HFF-Myc (cell line): ENCODE measurements at regions not wholly inside any gene's neighbourhood (a gene's known extent, or its start where the extent isn't known, plus 50 kb on each side); places are given as distances from the start of the nearest gene placed in this dataset.
A peak's percentile ranks its signal among the peaks of the same experiment; 100 is the strongest.
"Not testable (repeated sequence)": the region's sequence is repeated elsewhere in the genome, so short reads cannot be mapped to it uniquely, and the experiment has no call there.

Experiments used
- DNase-seq: peaks from one replicate; pipeline ENCODE4 v3.0.0-alpha.2; 2011; ENCODE audit warnings: low read depth; ENCODE audit errors: extremely low read depth
- H3K4me3 ChIP-seq: replicated peaks from 2 replicates; pipeline ENCODE4 v1.5.1; 2011; ENCODE audit warnings: low read depth, mild to moderate bottlenecking, control low read depth, low read length
- CTCF ChIP-seq: IDR thresholded peaks from 2 replicates; pipeline ENCODE4 v1.5.1; 2012; ENCODE audit warnings: mild to moderate bottlenecking, low read depth, low read length, control low read depth; ENCODE audit errors: missing control alignments

DNA sequence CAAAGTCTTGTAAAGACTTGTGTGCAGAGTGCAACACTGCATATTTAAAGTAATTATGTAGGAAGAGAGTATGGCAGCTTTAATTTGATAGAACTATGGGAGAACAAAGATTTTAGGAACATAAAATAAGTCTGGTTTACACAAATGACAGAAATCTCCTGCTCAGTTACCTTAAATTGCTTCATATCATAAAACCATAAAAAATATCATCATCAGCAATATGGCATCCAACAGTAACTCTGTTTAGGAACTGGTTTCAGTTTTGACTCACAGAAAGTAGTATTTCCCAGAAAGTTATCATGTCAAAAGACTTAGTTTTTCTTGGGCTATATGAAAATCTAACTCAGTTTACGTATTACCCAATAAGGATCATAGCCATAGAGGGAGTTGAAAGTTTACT is 292.1 kb upstream of the PMFBP1 start:
- TF ChIP-seq CTCF: no peak
- no peak for DNase-seq
- H3K4me3 ChIP-seq: no peak overlapping the region

- DNase-seq: no peak
- no peak for TF ChIP-seq CTCF
- no peak overlapping the region for H3K4me3 ChIP-seq
Observed at GRCh38 chr16:72458035-72458434, 286.1 kb upstream of the PMFBP1 start.

DNA sequence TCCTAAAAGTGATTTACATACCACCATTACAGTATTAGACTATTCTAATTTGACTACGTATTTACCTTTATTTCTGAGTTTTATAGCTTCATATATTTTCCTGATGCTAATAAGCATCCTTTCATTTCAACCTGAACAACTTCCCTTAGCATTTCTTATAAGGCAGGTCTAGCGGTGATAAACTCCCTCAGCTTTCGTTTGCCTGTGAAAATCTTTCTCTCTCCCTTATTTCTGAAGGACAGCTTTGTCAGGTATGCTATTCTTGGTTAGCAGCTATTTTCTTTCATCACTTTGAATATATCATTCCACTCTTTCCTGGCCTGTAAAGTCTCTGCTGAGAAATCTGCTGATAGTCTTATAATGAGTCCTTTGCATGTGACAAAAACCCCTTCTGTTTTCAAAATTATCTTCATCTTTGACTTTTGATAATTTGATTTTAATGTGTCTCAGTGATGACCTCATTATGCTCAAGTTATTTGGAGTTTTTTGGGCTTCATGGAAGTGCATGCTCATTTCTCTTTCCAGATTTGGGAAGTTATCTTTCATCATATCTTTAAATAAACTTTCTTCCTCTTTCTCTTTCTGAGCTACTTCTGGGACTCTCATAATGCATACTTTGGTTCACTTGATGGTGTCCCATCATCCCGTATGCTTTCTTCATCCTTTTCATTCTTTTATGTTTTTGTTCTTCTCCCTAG is 285.4 kb upstream of the PMFBP1 start:
- no peak overlapping the region for H3K4me3 ChIP-seq
- no peak for DNase-seq
- TF ChIP-seq CTCF: no peak

GRCh38 chr16:72455743-72456659 is 284.0 kb upstream of the PMFBP1 start:
- DNase-seq: no peak
- TF ChIP-seq CTCF: no peak
- no peak overlapping the region for H3K4me3 ChIP-seq

DNA sequence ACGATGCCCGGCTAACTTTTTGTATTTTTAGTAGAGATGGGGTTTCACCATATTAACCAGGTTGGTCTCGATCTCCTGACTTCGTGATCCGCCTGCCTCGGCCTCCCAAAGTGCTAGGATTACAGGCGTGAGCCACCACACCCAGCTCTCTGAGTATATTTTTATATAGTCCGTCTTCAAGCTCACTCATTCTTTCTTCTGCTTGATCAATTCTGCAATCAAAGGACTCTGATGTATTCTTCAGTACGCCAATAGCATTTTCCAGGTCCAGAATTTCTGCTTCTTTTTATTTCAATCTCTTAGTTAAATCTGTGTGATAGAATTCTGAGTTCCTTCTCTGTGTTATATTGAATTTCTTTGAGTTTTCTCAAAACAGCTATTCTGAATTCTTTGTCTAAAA is 281.9 kb upstream of the PMFBP1 start:
- not testable (repeated sequence) for H3K4me3 ChIP-seq, DNase-seq

DNA sequence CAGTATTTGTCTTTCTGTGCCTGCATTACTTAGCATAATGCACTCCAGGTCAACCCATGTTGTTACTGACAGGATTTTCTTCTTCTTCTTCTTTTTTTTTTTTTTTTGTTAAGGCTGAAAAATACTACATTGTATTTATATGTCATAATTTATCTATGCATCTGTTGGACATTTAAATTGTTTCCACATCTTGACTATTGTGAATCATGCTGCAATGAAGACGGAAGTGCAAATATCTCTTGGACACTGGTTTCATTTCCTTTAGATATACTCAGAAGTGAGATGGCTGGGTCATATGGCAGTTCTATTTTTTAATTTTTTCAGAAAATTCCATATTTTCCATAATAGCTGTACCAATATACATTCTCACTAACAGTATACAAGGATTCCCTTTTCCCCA is 272.7 kb upstream of the PMFBP1 start:
- H3K4me3 ChIP-seq: no peak overlapping the region
- no peak for TF ChIP-seq CTCF
- no peak for DNase-seq

DNA sequence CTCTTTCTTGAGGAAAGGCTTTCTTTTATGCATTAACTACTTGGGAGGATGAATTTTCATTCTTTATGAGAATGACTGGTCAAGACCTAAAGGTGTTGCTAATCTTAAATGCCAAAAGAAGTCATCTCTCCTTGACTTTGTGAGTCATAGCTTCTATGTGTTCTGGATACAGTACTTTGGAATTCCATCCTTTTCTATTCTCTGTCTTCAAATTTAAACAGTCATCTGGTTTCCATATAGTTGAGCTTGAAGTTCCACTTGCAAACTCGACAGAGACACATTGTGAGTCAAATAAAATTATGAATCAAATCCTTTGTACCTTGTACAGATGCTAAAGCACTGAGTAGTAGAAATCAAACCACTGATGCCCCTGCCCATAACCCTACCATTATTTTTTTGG is 271.9 kb upstream of the PMFBP1 start:
- peak; percentile 20 for DNase-seq
- TF ChIP-seq CTCF: no peak

More for the DNA sequence above, 271.9 kb upstream of the PMFBP1 start:
- no peak overlapping the region for H3K4me3 ChIP-seq
